IMR-90 (cell line): ENCODE measurements at regions not wholly inside any gene's neighbourhood (a gene's known extent, or its start where the extent isn't known, plus 50 kb on each side); places are given as distances from the start of the nearest gene placed in this dataset.
A peak's percentile ranks its signal among the peaks of the same experiment; 100 is the strongest.

Experiments used
- ATAC-seq: fragments of 200-7000 bp; cut with Tn5 transposase; 2 replicates; pipeline ENCODE4 v1.9.1; 2020; ENCODE audit warnings: low read depth, mild to moderate bottlenecking, moderate library complexity
- BruUV-seq: library from RNA; stranded (reverse); fragments of 400-500 nt; replicated peaks from 2 replicates; lab custom pipeline; 2021; lab: Mats Ljungman, UMichigan
- CTCF ChIA-PET: fragments of 300-600 bp; formaldehyde crosslinking; extraction: SDS; loops from one replicate; lab custom pipeline; 2021; ENCODE audit warnings: antibody characterized with exemption; lab: Yijun Ruan, JAX
- POLR2A ChIA-PET: fragments of 300-600 bp; sonication (Branson Sonifier 250); formaldehyde crosslinking; loops from one replicate; lab custom pipeline; 2022; ENCODE audit warnings: antibody characterized with exemption; ENCODE audit not compliant: unreplicated experiment; lab: Charles Lee
- DNase-seq: peaks from one replicate; pipeline ENCODE4 v3.0.0; 2013
- H2AFZ ChIP-seq: replicated peaks from 2 replicates; pipeline ENCODE3; 2013; ENCODE audit warnings: low read length, mild to moderate bottlenecking; ENCODE audit not compliant: poor library complexity
- H2AK5ac ChIP-seq: 2 replicates; pipeline ENCODE4 v1.6.1; 2013; ENCODE audit warnings: low read depth, low read length, inconsistent platforms
- H2AK9ac ChIP-seq: replicated peaks from 2 replicates; pipeline ENCODE3; 2013; ENCODE audit warnings: mild to moderate bottlenecking, low read depth, low read length, moderate library complexity; ENCODE audit not compliant: poor library complexity
- H2BK120ac ChIP-seq: 2 replicates; pipeline ENCODE4 v1.6.1; 2013; ENCODE audit warnings: low read depth, low read length, inconsistent platforms
- H2BK15ac ChIP-seq: 3 replicates; pipeline ENCODE4 v1.6.1; 2013; ENCODE audit warnings: low read depth, low read length, inconsistent platforms
- H2BK20ac ChIP-seq: 2 replicates; pipeline ENCODE4 v1.6.1; 2013; ENCODE audit warnings: low read depth, mild to moderate bottlenecking, inconsistent platforms, low read length, moderate library complexity
- H2BK5ac ChIP-seq: 2 replicates; pipeline ENCODE4 v1.6.1; 2013; ENCODE audit warnings: mild to moderate bottlenecking, low read depth, low read length, inconsistent platforms; ENCODE audit not compliant: poor library complexity, severe bottlenecking
- H3K14ac ChIP-seq: replicated peaks from 2 replicates; pipeline ENCODE4 v1.6.1; 2013; ENCODE audit warnings: low read depth, low read length, inconsistent platforms
- H3K18ac ChIP-seq: 2 replicates; pipeline ENCODE4 v1.6.1; 2013; ENCODE audit warnings: low read depth, low read length, control low read depth
- H3K23ac ChIP-seq: 2 replicates; pipeline ENCODE4 v1.6.1; 2013; ENCODE audit warnings: low read depth, low read length, inconsistent platforms
- H3K27ac ChIP-seq: 2 replicates; pipeline ENCODE4 v1.5.1; 2013; ENCODE audit warnings: mild to moderate bottlenecking, control low read depth, low read length; ENCODE audit not compliant: insufficient read depth
- H3K27me3 ChIP-seq: 2 replicates; pipeline ENCODE4 v1.6.1; 2013; ENCODE audit warnings: low read length; ENCODE audit not compliant: control insufficient read depth, insufficient read depth
- H3K36me3 ChIP-seq: 2 replicates; pipeline ENCODE4 v1.6.1; 2013; ENCODE audit warnings: low read length, mixed read lengths; ENCODE audit not compliant: control insufficient read depth, insufficient read depth
- H3K4ac ChIP-seq: 2 replicates; pipeline ENCODE4 v1.6.1; 2013; ENCODE audit warnings: low read depth, low read length, inconsistent platforms
- H3K4me1 ChIP-seq: 2 replicates; pipeline ENCODE4 v1.6.1; 2013; ENCODE audit warnings: low read length, mixed read lengths; ENCODE audit not compliant: control insufficient read depth, insufficient read depth
- H3K4me2 ChIP-seq: 2 replicates; pipeline ENCODE4 v1.6.1; 2013; ENCODE audit warnings: low read depth, mild to moderate bottlenecking, control low read depth, low read length, moderate library complexity
- H3K4me3 ChIP-seq: 2 replicates; pipeline ENCODE4 v1.5.1; 2013; ENCODE audit warnings: low read depth, mild to moderate bottlenecking, control low read depth, low read length, moderate library complexity; ENCODE audit not compliant: insufficient read depth
- H3K56ac ChIP-seq: 2 replicates; pipeline ENCODE4 v1.6.1; 2013; ENCODE audit warnings: low read length, inconsistent platforms; ENCODE audit not compliant: insufficient read depth; ENCODE audit errors: extremely low read depth
- H3K79me1 ChIP-seq, 2 experiments: 2 replicates each; pipeline ENCODE4 v1.6.1; 2013; ENCODE audit warnings: low read length in 2 of 2, inconsistent platforms in 1 of 2, low read depth in 1 of 2
- H3K9ac ChIP-seq: 2 replicates; pipeline ENCODE4 v1.6.1; 2013; ENCODE audit warnings: low read depth, low read length, control low read depth
- H3K9me1 ChIP-seq: 2 replicates; pipeline ENCODE4 v1.6.1; 2013; ENCODE audit warnings: low read length, inconsistent platforms; ENCODE audit not compliant: insufficient read depth
- H3K9me3 ChIP-seq: 2 replicates; pipeline ENCODE4 v1.6.1; 2013; ENCODE audit warnings: low read length; ENCODE audit not compliant: control insufficient read depth, insufficient read depth
- H4K20me1 ChIP-seq: 2 replicates; pipeline ENCODE4 v1.6.1; 2013; ENCODE audit warnings: low read length, inconsistent platforms; ENCODE audit not compliant: insufficient read depth
- H4K5ac ChIP-seq: 2 replicates; pipeline ENCODE4 v1.6.1; 2013; ENCODE audit warnings: mild to moderate bottlenecking, low read depth, low read length, control low read depth
- H4K8ac ChIP-seq, 2 experiments: 2 replicates each; pipeline ENCODE4 v1.6.1; 2013; ENCODE audit warnings: low read depth in 2 of 2, low read length in 2 of 2, control low read depth in 1 of 2, inconsistent platforms in 1 of 2
- H4K91ac ChIP-seq: 2 replicates; pipeline ENCODE4 v1.6.1; 2013; ENCODE audit warnings: low read depth, low read length, inconsistent platforms; ENCODE audit not compliant: insufficient read depth
- FOS ChIP-seq: fragments of 150-350 bp; IDR thresholded peaks from 2 replicates; pipeline ENCODE4 v1.6.1; 2016; ENCODE audit warnings: low read depth, low read length
- MAFK ChIP-seq: IDR thresholded peaks from 2 replicates; pipeline ENCODE4 v1.6.1; 2012; ENCODE audit warnings: low read depth, low read length, improper control_type of control experiment
- NFE2L2 ChIP-seq: fragments of 150-350 bp; IDR thresholded peaks from 2 replicates; pipeline ENCODE4 v1.6.1; 2016; ENCODE audit warnings: low read depth, mild to moderate bottlenecking, low read length
- RAD21 ChIP-seq: IDR thresholded peaks from 2 replicates; pipeline ENCODE4 v1.6.1; 2012; ENCODE audit warnings: low read length, improper control_type of control experiment
- RFX5 ChIP-seq: IDR thresholded peaks from 2 replicates; pipeline ENCODE4 v1.8.0; 2012; ENCODE audit warnings: low read depth, mild to moderate bottlenecking, low read length, moderate library complexity
- whole genome bisulfite sequencing, 2 experiments: methylation state at CpG; one replicate each; pipeline versions ENCODE4 v1.1.5 to v1.1.7; 2013; ENCODE audit warnings: missing lambda C conversion rate in 2 of 2; ENCODE audit not compliant: insufficient read length in 1 of 2; ENCODE audit errors: extremely low coverage in 2 of 2; 5-methylcytosine and 5-hydroxymethylcytosine counted together
- dilution Hi-C: fragments of 300-500 bp; cut with HindIII; formaldehyde crosslinking; loops from one replicate; pipeline ENCODE4 v1.14.3; 2018; ENCODE audit warnings: low sequenced_read_pairs; ENCODE audit not compliant: unreplicated experiment
- in situ Hi-C: fragments of 300-500 bp; cut with MboI; formaldehyde crosslinking; loops from 3 replicates; pipeline ENCODE4 v1.14.3; 2019; ENCODE audit warnings: low sequenced_read_pairs, inconsistent platforms, mixed read lengths
- intact Hi-C: fragments of 100-400 bp; cut with micrococcal nuclease; formaldehyde crosslinking; loops from 2 replicates; pipeline ENCODE4 v1.10.0; 2022

DNA sequence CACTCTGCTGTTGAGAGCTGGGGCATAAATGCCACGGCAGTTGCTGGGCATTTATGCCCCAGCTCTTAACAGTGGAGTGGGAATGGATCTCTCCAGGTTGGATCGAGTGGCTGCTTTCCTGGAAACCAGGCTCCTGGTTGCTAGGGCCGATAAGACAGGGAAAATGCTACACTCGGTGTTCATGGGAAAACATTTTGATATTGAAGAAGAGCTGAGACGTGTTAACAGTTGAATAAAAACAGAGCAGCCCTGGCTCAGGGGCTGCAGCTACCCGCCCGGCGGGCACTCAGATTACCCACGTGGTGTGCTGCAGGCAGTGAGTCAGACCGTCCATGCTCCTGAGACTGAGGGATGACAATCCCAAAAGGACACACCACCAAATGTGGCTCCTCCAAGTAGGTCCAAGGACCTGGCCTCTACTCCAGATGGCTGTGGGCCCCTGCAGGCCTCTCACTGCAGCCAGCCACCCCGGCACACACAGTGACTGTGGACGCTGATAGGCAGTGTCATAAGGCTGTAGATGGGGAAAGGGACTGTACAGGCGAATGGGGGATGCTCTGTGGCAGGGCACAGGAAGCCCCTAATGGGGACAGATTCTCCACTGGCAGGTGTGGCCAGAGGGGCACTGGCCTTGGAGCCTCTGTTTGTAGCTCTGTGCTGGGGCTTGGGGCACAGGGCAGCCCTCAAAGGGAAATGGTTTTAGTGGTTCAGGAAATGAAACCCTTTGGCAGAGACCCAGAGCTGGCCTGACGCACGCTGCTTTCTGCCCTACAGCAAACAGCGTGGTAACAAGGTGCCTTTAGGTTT is 237.8 kb downstream of the LY86 start:
- WGBS, 2 experiments, result 55% methylated on average over 6 of the region's 16 CpGs; no CpG with 5 or more reads in 1 of the 2 experiments
- dilution Hi-C loops, result no loop called here
- in situ Hi-C loops, result no loop called here
- Histone ChIP-seq H2BK120ac (no peak overlapping the region), H2BK20ac (no peak overlapping the region), H4K91ac (no peak overlapping the region), H4K5ac (no peak overlapping the region), H3K4ac (no peak overlapping the region), H2AK9ac (peak overlapping the region; percentile 16), H3K36me3 (no peaks in the 10 kb centered on the region), H3K14ac (no peak overlapping the region), H2AFZ (peak overlapping the region; percentile 33), H3K9ac (no peak overlapping the region), H3K56ac (no peak overlapping the region), H2BK5ac (no peak overlapping the region), H3K79me1 (no peaks in the 10 kb centered on the region), H4K20me1 (no peaks in the 10 kb centered on the region), H2BK15ac (no peak overlapping the region), H3K27me3 (peaks cover 6% of the 10 kb centered on the region; the same call in 1 of the 2 replicates), H3K4me3 (no peak overlapping the region), H3K4me2 (no peak overlapping the region), H2AK5ac (no peak overlapping the region), H4K8ac (no peak overlapping the region), H3K9me3 (no peaks in the 10 kb centered on the region), H3K23ac (no peak overlapping the region), H3K18ac (no peak overlapping the region), H3K27ac (no peak overlapping the region), H3K4me1 (no peaks in the 10 kb centered on the region), H3K9me1 (no peaks in the 10 kb centered on the region)
- no TSS peak for BruUV-seq
- DNase-seq (no peak), ATAC-seq (no peak)
- ChIA-PET CTCF (no interaction called here), POLR2A (no interaction called here)
- intact Hi-C loops, result no loop called here
- no peak for TF ChIP-seq RFX5
- TF ChIP-seq RAD21, result no peak
- TF ChIP-seq NFE2L2, result no peak
- no peak for TF ChIP-seq MAFK
- TF ChIP-seq FOS, result no peak
